SK-N-SH (cell line): ENCODE measurements at regions not wholly inside any gene's neighbourhood (a gene's known extent, or its start where the extent isn't known, plus 50 kb on each side); places are given as distances from the start of the nearest gene placed in this dataset.

ENCODE experiments used
- CTCF ChIA-PET: fragments of 300-600, 350-600 bp; formaldehyde crosslinking; extraction: SDS; loops from one replicate; lab custom pipeline; 2021; lab: Yijun Ruan, JAX
- POLR2A ChIA-PET: fragments of 350-600 bp; sonication (Branson Sonifier 250); formaldehyde crosslinking; extraction: SDS; loops from one replicate; lab custom pipeline; 2020; ENCODE audit warnings: antibody characterized with exemption, inconsistent platforms; lab: Yijun Ruan, JAX
- DNase-seq: peaks from one replicate; pipeline ENCODE4 v3.0.0; 2012
- H2AFZ ChIP-seq: fragments of 200-600 bp; sonication (generic); 2 replicates; pipeline ENCODE4 v1.8.1; 2016; ENCODE audit warnings: antibody characterized with exemption, mild to moderate bottlenecking, low read depth
- H3F3A ChIP-seq: fragments of 200-600 bp; sonication (generic); replicated peaks from 2 replicates; pipeline ENCODE3; 2016; ENCODE audit warnings: antibody characterized with exemption, mild to moderate bottlenecking; ENCODE audit not compliant: insufficient read depth
- H3K27ac ChIP-seq, 2 experiments: fragments of 200-500 bp in 1 of 2; fragments of 200-600 bp in 1 of 2; sonication (Bioruptor generic) in 1 of 2; sonication (generic), shearing (Covaris generic) in 1 of 2; 2 replicates each; pipeline versions ENCODE4 v1.5.1 to v1.6.1; 2014 to 2016; ENCODE audit warnings: low read depth in 2 of 2, inconsistent platforms in 1 of 2, low read length in 1 of 2, mild to moderate bottlenecking in 1 of 2, mixed read lengths in 1 of 2
- H3K27me3 ChIP-seq: fragments of 200-600 bp; sonication (generic), shearing (Covaris generic); 2 replicates; pipeline ENCODE4 v1.6.1; 2016; ENCODE audit warnings: mixed run types; ENCODE audit not compliant: insufficient read depth
- H3K36me3 ChIP-seq, 2 experiments: fragments of 200-500 bp in 1 of 2; fragments of 200-600 bp in 1 of 2; sonication (Bioruptor generic) in 1 of 2; sonication (generic) in 1 of 2; replicated peaks in 1 of 2; 2 replicates each; pipeline versions ENCODE3 to v1.5.1; 2014 to 2016; ENCODE audit warnings: low read length in 1 of 2, mild to moderate bottlenecking in 1 of 2; ENCODE audit not compliant: insufficient read depth in 2 of 2, control insufficient read depth in 1 of 2
- H3K4me1 ChIP-seq, 2 experiments: fragments of 200-500 bp in 1 of 2; fragments of 200-600 bp in 1 of 2; sonication (Bioruptor generic) in 1 of 2; sonication (generic), shearing (Covaris generic) in 1 of 2; 2 replicates each; pipeline versions ENCODE4 v1.5.1 to v1.6.1; 2014 to 2016; ENCODE audit warnings: low read depth in 1 of 2, low read length in 1 of 2, mixed run types in 1 of 2; ENCODE audit not compliant: insufficient read depth in 2 of 2, control insufficient read depth in 1 of 2
- H3K4me2 ChIP-seq: fragments of 200-600 bp; sonication (generic), shearing (Covaris generic); 2 replicates; pipeline ENCODE4 v1.6.1; 2017; ENCODE audit warnings: mixed run types
- H3K4me3 ChIP-seq, 2 experiments: fragments of 200-500 bp in 1 of 2; fragments of 200-600 bp in 1 of 2; sonication (Bioruptor generic) in 1 of 2; sonication (generic), shearing (Covaris generic) in 1 of 2; 2 replicates each; pipeline versions ENCODE4 v1.5.1 to v1.8.1; 2014 to 2016; ENCODE audit warnings: low read depth in 2 of 2, inconsistent platforms in 1 of 2, low read length in 1 of 2, mild to moderate bottlenecking in 1 of 2, mixed read lengths in 1 of 2, moderate library complexity in 1 of 2
- H3K79me2 ChIP-seq: fragments of 200-600 bp; sonication (generic); 2 replicates; pipeline ENCODE4 v1.8.1; 2017; ENCODE audit warnings: mild to moderate bottlenecking; ENCODE audit not compliant: insufficient read depth
- H3K9ac ChIP-seq: fragments of 200-600 bp; sonication (generic); 2 replicates; pipeline ENCODE4 v1.6.1; 2017; ENCODE audit warnings: mixed run types
- H3K9me2 ChIP-seq: fragments of 200-600 bp; sonication (generic); 2 replicates; pipeline ENCODE4 v1.6.1; 2017; ENCODE audit warnings: mixed run types
- H3K9me3 ChIP-seq: fragments of 200-600 bp; sonication (generic); 2 replicates; pipeline ENCODE4 v1.6.1; 2017; ENCODE audit warnings: mixed run types, mild to moderate bottlenecking, moderate library complexity
- H4K20me1 ChIP-seq: fragments of 200-600 bp; sonication (generic); 2 replicates; pipeline ENCODE4 v1.6.1; 2017; ENCODE audit warnings: mild to moderate bottlenecking, mixed run types; ENCODE audit not compliant: insufficient read depth
- CTCF ChIP-seq: fragments of 200-600 bp; sonication (generic); IDR thresholded peaks from 2 replicates; pipeline ENCODE4 v1.6.1; 2017; ENCODE audit warnings: antibody characterized with exemption, mild to moderate bottlenecking, moderate library complexity
- ELF1 ChIP-seq: IDR thresholded peaks from 2 replicates; pipeline ENCODE4 v1.4.0; 2012
- EP300 ChIP-seq, 2 experiments: IDR thresholded peaks; 2 replicates each; pipeline versions ENCODE4 v1.4.0 to v1.6.1; 2012; ENCODE audit warnings: borderline replicate concordance in 1 of 2, low read depth in 1 of 2, low read length in 1 of 2
- EZH2phosphoT487 ChIP-seq: fragments of 200-600 bp; sonication (generic); IDR thresholded peaks from 2 replicates; pipeline ENCODE4 v1.6.1; 2017; ENCODE audit warnings: low read depth, mixed run types, mild to moderate bottlenecking, antibody characterized with exemption, moderate library complexity, borderline replicate concordance
- FOSL2 ChIP-seq: IDR thresholded peaks from 2 replicates; pipeline ENCODE4 v1.4.0; 2012; ENCODE audit warnings: low read depth, mild to moderate bottlenecking, moderate library complexity, borderline replicate concordance
- FOXJ3 ChIP-seq: sonication (generic); formaldehyde crosslinking; IDR thresholded peaks from 2 replicates; pipeline ENCODE4 v1.5.1; 2020; ENCODE audit warnings: mild to moderate bottlenecking, missing genetic modification reagents
- FOXM1 ChIP-seq: IDR thresholded peaks from 2 replicates; pipeline ENCODE4 v1.4.0; 2012; ENCODE audit warnings: low read depth, mild to moderate bottlenecking
- GATA2 ChIP-seq: sonication (generic); formaldehyde crosslinking; IDR thresholded peaks from 2 replicates; pipeline ENCODE4 v1.5.0; 2020; ENCODE audit warnings: mild to moderate bottlenecking, missing genetic modification reagents
- IRF3 ChIP-seq: fragments of 150-350 bp; IDR thresholded peaks from 2 replicates; pipeline ENCODE4 v1.6.1; 2016; ENCODE audit warnings: mild to moderate bottlenecking, low read depth, low read length
- JUND ChIP-seq: IDR thresholded peaks from 2 replicates; pipeline ENCODE4 v1.4.0; 2012
- MAX ChIP-seq: IDR thresholded peaks from 2 replicates; pipeline ENCODE4 v1.4.0; 2012; ENCODE audit warnings: low read depth
- MXI1 ChIP-seq: IDR thresholded peaks from 2 replicates; pipeline ENCODE4 v1.6.1; 2012; ENCODE audit warnings: mild to moderate bottlenecking, low read depth, low read length, improper control_type of control experiment
- NFIC ChIP-seq: IDR thresholded peaks from 2 replicates; pipeline ENCODE4 v1.4.0; 2012; ENCODE audit warnings: borderline replicate concordance
- NRF1 ChIP-seq: IDR thresholded peaks from 2 replicates; pipeline ENCODE4 v1.6.1; 2012; ENCODE audit warnings: low read depth, mild to moderate bottlenecking, low read length
- RXRA ChIP-seq: IDR thresholded peaks from 2 replicates; pipeline ENCODE4 v1.4.0; 2012; ENCODE audit warnings: low read depth, mild to moderate bottlenecking, borderline replicate concordance
- SMC3 ChIP-seq: IDR thresholded peaks from 2 replicates; pipeline ENCODE4 v1.6.1; 2012; ENCODE audit warnings: low read depth, low read length, improper control_type of control experiment
- TAF1 ChIP-seq: IDR thresholded peaks from 2 replicates; pipeline ENCODE4 v1.6.1; 2012; ENCODE audit warnings: low read depth, mild to moderate bottlenecking, low read length, moderate library complexity, borderline replicate concordance
- TCF12 ChIP-seq: IDR thresholded peaks from 2 replicates; pipeline ENCODE4 v1.4.0; 2012
- USF1 ChIP-seq: IDR thresholded peaks from 2 replicates; pipeline ENCODE4 v1.4.0; 2012; ENCODE audit warnings: low read depth, borderline replicate concordance
- USF2 ChIP-seq: fragments of 150-350 bp; IDR thresholded peaks from 2 replicates; pipeline ENCODE4 v1.6.1; 2017; ENCODE audit warnings: antibody characterized with exemption, low read length, low read depth, borderline replicate concordance
- YY1 ChIP-seq: IDR thresholded peaks from 2 replicates; pipeline ENCODE4 v1.4.0; 2012; ENCODE audit warnings: low read depth, mild to moderate bottlenecking
- ZBTB33 ChIP-seq: IDR thresholded peaks from 2 replicates; pipeline ENCODE4 v1.4.0; 2012; ENCODE audit warnings: low read depth, borderline replicate concordance
- WGBS: methylation state at CpG from one replicate; pipeline ENCODE4 v1.1.6; 2017; ENCODE audit warnings: low lambda C conversion rate; 5-methylcytosine and 5-hydroxymethylcytosine counted together

- no peak for TF ChIP-seq ZBTB33
- no peak for TF ChIP-seq MXI1
- TF ChIP-seq TAF1, result no peak
- no peak for TF ChIP-seq RXRA
- TF ChIP-seq EZH2phosphoT487, result no peak
Measured at GRCh38 chr1:79100385-79100784, 93.9 kb upstream of the ADGRL4 start (continued).

- Histone ChIP-seq H3K4me1 (no peaks in the 10 kb centered on the region), H3K4me3 (no peak overlapping the region), H3K27me3 (no peaks in the 10 kb centered on the region), H3K79me2 (no peaks in the 10 kb centered on the region), H4K20me1 (no peaks in the 10 kb centered on the region), H3K27ac (no peak overlapping the region), H3K4me2 (no peak overlapping the region), H3K36me3 (no peaks in the 10 kb centered on the region), H3K9ac (no peak overlapping the region), H3F3A (no peaks in the 10 kb centered on the region), H2AFZ (no peak overlapping the region), H3K9me3 (no peaks in the 10 kb centered on the region), H3K9me2 (no peaks in the 10 kb centered on the region)
- CTCF ChIA-PET, result interaction anchor here (0.9 kb wide), 1 partner anchor 41 kb away, joined by 3 read pairs; no protein-coding TSS in a partner anchor
- TF ChIP-seq NFIC (no peak), JUND (no peak), EP300 (IDR thresholded peaks at IDR 0.05; ENCODE audit: borderline replicate concordance in 1 of 2, low read depth in 1 of 2, low read length in 1 of 2) (no peak), TCF12 (no peak), YY1 (no peak), FOSL2 (no peak), GATA2 (no peak), MXI1 (no peak)
- POLR2A ChIA-PET, result no interaction called here
- no peak for DNase-seq
Measured at GRCh38 chr1:79090985-79091384, 84.5 kb upstream of the ADGRL4 start.

- 59% methylated on average over 2 of the region's 2 CpGs for WGBS
- ChIA-PET CTCF (no interaction called here), POLR2A (no interaction called here)
- Histone ChIP-seq H3K36me3 (no peaks in the 10 kb centered on the region), H3K4me2 (no peak overlapping the region), H3K9ac (no peak overlapping the region), H2AFZ (no peak overlapping the region), H3K9me3 (no peaks in the 10 kb centered on the region), H3K27me3 (no peaks in the 10 kb centered on the region), H3K4me1 (no peaks in the 10 kb centered on the region), H3K27ac (no peak overlapping the region), H3K79me2 (no peaks in the 10 kb centered on the region), H3K9me2 (no peaks in the 10 kb centered on the region), H4K20me1 (no peaks in the 10 kb centered on the region), H3K4me3 (no peak overlapping the region), H3F3A (no peaks in the 10 kb centered on the region)
- DNase-seq, result no peak
- TF ChIP-seq FOXJ3 (CRISPR knock-in tag) (no peak), TCF12 (no peak), TAF1 (no peak), SMC3 (no peak), IRF3 (no peak), MAX (no peak), MXI1 (no peak), USF1 (no peak), FOSL2 (no peak), NRF1 (no peak), USF2 (no peak), FOXM1 (no peak), CTCF (no peak), ELF1 (no peak)
Measured at GRCh38 chr1:79089946-79090345, 83.4 kb upstream of the ADGRL4 start.
